ENCODE measurements at regions not wholly inside any gene's neighbourhood (a gene's known extent, or its start where the extent isn't known, plus 50 kb on each side); places are given as distances from the start of the nearest gene placed in this dataset.
"Not testable (repeated sequence)": the region's sequence is repeated elsewhere in the genome, so short reads cannot be mapped to it uniquely, and the experiment has no call there.

DNA sequence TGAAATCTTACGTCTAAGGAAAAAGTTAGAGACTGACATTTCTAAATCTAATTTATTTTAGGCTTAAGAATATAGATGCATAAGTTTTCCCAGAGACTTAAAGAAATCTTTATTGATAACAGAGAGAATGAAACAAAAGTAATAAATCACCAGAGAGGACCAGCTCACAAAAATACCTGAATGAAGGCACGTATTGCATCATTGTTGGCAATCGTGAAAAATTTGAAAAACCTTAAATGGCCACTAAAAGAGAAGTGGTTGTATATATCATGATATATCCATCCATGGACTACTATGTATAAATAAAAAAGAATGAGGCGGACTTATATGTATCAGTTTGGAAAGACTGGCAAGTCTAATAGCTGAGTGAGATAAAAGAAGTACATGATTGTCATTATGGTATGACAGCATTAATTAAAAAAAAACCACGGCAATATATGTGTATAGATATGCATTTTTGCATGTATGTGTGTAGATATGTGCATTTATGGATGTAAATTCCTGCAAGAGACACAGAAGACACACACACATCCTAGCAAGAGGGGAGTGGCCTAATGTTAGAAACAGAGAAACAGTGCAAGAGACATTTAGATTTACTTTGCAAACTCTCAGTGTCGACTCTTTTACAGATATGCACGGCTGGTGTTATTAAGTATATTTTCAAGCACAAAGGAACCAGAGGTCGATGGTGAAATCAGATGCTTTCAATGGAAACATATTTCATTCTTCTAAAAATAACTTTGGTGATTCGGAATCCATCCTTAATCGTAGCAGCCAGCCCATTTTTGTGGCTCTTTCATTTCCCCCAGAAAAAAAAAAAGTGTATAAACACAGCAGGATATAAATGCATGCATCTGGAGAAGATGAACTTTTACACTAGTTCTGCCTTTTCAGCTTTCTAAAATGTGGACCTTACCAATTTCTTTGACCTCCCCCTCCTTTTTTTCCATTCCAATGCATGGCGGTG is 156.1 kb upstream of the SALL4 start:
- no peak for DNase-seq (ENCODE audit: low read depth)

GRCh38 chr20:51955756-51956155 is 153.4 kb upstream of the SALL4 start:
- DNase-seq (ENCODE audit: low read depth) = no peak

DNA sequence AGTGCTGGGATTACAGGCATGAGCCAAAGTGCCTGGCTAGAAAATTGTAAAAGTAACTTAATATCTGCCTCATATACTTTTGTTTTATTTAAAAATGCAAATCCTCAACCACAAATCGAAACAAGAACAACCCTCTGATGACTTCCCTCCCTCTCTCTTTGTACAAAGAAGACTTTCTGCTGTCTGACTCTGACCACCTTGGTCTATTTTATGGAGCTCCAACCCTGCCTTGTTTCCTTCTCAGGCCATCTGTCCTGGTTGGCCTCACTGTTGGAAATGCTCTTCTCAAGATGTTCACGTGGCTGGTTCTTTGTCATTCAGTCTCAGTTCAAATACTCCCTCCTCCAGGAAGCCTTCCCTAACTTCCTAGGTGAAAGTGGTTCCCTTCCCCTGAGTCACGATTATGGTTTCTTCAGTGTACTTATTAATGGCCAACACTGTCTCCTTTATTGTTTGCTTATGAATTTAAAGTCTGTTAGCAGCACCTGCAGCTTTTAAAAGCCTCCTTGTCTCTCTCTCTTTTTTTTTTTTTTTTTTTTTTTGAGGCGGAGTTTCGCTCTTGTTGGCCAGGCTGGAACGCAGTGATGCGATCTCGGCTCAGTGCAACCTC is 151.5 kb upstream of the SALL4 start:
- no peak for DNase-seq (ENCODE audit: low read depth)

DNA sequence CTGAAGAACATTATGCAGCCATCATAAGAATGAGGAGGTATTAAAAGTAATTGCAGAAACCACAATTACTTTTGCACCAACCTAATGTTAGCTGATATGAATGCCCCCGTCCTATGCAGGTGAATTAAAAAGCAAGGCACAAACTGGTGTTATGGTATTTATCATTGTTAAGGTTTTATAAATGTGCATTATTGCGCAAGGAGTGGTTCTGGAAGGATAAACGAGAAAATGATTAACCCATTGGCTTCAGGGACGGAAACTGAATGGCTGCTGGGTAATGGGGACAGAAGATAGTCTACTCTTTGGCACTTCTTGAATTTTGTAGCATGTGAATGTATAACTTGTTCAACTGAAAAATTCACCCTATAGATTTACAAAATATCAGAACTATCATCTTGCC is 148.6 kb upstream of the SALL4 start:
- no peak for DNase-seq (ENCODE audit: low read depth)

DNA sequence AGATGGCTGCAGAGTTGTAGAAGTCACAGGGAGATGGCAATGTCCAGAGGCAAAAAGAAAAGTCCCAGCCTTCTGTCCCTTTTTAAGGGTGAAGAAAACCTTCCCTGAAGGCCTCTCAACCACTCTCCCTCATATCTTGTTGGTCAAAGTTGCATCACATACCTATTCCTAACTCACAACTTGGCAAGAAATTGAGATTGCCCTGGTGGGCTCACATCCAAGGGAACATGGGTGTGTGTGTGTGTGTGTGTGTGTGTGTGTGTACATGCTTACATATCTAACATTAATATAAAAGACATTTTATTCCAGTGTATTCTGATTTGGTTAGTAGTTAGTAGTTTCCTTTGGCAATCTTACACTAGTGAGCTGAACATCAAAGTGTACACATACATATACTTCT is 144.3 kb upstream of the SALL4 start:
- no peak for DNase-seq (ENCODE audit: low read depth)

- DNase-seq (ENCODE audit: low read depth) = no peak
Observed at GRCh38 chr20:51945881-51946280, 143.6 kb upstream of the SALL4 start.

DNA sequence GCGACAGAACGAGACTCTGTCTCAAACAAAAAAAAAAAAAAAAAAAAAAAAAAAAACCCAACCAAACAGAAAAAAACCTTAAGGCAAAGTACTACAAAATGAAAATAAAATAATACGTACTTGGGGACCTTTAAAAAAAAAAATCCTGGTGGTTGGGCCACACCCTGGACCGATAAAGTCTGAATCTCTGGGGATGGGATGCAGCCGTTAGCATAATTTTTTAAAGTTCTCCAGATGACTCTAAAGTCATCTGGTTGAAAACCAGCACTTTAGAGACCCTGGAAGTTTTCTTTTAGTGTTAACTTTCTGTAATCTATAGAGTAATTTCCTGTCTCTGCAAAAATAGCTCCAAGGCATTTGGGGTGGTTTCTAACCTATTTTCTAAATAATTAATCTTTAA is 142.9 kb upstream of the SALL4 start:
- DNase-seq (ENCODE audit: low read depth) = no peak

DNA sequence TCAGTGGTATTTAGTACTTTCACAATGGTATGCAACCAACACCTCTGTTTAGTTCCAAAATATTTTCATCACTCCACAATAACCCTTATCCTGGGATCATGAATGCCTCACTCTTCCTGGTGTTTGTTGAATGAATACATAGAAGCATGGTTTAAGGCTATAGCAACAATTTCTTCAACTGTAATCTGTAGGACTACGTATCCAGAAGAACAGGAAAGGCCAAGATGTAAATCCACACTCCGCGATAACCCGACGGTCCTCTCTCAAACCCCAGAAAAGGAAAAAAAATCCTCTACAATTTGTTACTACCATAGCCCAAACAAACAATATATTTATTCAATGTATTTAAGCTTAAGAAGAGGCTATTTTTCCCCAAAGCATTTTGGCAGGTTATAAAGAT is 141.4 kb upstream of the SALL4 start:
- DNase-seq (ENCODE audit: low read depth) = no peak

DNA sequence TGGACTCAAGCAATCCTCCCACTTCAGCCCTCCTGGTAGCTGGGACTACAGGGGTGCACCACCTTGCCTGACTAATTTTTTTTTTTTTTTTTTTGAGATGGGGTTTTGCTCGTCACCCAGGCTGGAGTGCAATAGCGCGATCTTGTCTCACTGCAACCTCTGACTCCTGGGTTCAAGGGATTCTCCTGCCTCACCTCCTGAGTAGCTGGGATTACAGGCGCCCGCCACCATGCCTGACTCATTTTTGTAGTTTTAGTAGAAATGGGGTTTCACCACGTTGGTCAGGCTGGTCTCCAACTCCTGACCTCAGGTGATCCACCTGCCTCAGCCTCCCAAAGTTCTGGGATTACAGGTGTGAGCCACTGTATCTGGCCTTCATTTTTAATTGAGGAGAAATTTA is 141.0 kb upstream of the SALL4 start:
- not testable (repeated sequence) for DNase-seq (ENCODE audit: low read depth)

DNA sequence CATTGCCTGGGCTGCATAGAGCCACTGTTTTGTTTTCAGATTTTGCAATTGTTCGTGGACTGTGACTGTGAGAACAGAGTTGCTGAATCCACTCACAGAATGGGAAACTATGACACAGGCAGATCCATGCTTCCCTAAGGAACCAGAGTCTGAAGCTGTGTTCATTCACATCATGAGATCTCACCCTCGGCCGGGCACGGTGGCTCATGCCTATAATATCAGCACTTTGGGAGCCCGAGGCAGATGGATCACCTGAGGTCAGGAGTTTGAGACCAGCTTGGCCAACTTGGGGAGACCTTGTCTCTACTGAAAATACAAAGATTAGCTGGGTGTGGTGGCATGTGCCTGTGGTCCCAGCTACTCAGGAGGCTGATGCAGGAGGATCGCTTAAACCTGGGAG is 139.2 kb upstream of the SALL4 start:
- no peak for DNase-seq (ENCODE audit: low read depth)

DNA sequence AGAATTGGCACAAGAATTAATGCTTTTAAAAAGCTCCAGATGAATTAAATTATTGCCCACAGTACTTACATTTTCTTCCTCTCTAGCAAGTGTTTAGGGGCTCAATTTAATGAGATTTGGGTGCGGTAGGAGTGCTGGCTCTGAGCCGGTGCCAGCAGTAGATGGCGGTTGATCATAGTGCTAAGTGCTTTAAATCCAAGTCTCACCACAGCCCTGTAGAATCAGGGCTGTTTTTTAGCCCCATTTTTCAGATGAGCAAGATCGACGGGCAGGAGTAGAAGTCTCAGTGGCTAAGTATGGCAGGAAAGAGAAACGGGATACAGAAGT is 136.9 kb upstream of the SALL4 start:
- DNase-seq (ENCODE audit: low read depth) = no peak

DNA sequence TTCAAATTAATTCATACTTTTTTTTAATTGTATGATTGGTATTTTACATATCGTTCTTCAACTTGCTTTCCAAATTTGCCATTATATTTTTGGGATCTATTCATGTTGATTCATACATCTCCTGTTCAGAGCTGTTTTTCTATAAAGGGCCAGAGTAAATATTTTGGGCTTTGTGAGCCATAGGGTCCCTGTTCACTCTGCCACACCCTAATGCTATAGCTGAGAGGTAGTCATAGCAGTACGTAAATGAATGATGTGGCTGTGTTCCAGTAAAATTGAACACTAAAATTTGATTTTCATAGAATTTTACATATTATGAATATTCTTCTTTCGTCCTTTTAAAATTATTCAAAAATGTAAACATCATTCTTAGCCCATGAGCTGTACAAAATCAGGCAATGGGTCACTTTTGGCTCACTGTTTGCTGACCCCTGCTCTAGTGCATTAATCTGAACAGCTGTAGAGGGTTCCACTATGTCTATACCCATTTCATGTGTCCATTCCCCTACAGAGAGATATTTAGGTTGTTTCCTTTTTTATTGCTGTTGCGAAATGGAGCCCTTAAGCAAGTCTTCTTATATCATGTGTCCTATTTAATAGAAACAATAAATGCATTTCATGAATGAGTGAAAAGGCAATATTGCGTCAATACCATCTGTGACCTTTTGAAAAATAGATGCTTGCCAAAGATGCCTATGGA is 136.4 kb upstream of the SALL4 start:
- DNase-seq (ENCODE audit: low read depth) = no peak

DNA sequence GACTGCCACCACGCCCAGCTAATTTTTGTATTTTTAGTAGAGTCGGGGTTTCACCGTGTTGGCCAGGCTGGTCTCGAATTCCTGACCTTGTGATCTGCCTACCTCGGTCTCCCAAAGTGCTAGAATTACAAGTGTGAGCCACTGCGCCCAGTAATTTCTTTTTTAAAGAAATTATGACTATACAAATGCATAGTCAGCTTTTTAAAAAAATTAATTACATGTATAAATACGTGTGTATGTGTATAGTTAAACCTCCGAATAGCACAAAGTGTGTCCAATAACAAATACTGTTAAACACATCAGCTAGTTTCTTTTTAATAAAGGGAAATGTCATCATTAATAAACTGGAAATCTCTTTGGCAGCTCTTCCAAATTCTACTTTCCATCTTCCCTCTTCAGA is 135.5 kb upstream of the SALL4 start:
- DNase-seq (ENCODE audit: low read depth) = no peak

GRCh38 chr20:51936377-51936776 is 134.1 kb upstream of the SALL4 start:
- no peak for DNase-seq (ENCODE audit: low read depth)

DNA sequence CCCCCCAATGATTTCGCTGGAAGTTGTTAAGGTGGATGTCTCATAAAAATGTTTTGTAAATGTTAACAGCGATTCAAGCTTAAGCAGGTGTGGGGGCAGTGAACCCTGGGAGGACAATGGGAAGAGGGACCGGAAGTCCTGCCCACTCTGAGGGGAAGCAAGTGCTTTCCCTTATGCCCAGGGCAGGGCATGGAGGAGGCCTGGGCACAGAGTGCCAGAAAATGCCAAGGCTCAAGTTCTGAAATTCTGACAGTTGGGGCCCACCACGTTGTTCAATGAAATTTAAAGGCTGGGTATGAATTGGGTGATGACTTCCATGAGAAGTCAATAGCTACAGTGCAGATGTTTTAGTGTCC is 132.7 kb upstream of the SALL4 start:
- no peak for DNase-seq (ENCODE audit: low read depth)

DNA sequence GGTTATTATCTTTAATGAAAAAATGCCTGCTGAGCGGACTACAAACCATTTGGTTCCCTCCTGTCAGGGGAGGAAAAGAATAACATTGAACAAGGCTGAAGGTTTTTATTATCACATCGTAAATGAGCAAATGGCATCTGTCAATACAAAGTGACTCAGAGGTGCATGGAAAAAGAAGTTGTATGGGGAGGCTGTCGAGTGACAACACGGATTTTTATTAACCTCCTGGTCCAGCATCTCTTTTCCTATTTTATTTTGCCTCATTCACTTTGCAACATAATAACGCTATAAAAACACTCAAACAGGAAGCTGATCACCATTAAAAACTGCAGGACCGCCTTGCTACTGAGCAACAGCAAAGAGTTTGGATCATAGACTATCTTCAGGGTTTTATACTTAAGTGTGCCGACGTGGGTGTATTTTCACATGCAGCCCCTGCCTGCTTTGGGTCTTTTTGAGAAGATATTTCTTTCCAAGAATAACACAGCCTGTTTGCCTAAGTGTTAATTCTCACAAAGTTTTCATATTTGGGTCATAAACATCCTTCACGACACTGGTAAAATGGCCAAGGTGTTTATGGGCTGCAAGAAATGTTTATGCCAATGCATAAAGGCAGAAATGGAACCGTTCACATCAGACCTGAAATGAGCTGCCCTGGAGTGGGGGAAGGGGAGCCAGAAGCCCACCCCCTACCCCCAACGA is 132.1 kb upstream of the SALL4 start:
- no peak for DNase-seq (ENCODE audit: low read depth)

DNA sequence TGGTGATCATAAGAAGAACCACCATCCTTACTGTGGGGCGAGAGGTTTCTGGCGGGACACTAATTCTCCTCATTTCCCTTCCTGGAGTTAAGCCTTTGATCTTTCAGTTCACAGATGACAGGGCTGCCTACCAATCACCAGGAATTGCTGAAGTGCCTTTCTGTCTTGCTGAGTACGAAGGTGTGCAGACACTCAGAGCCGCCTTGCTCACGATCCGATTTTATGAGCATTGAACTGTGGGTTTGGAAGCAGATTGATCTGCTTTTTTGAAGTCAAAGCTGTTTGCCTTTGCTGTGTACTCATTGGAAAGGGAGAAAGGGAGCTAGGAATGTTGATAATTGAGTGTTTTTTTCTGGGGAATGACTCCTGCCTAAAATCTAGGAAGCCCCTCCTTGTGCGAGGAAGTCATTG is 129.1 kb upstream of the SALL4 start:
- no peak for DNase-seq (ENCODE audit: low read depth)

GRCh38 chr20:51930775-51931174 is 128.5 kb upstream of the SALL4 start:
- DNase-seq (ENCODE audit: low read depth) = peak; percentile 5

- no peak for DNase-seq (ENCODE audit: low read depth)
Observed at GRCh38 chr20:51928931-51929330, 126.6 kb upstream of the SALL4 start.

- not testable (repeated sequence) for DNase-seq (ENCODE audit: low read depth)
Observed at GRCh38 chr20:51927970-51928369, 125.6 kb upstream of the SALL4 start.

- no peak for DNase-seq (ENCODE audit: low read depth)
Observed at GRCh38 chr20:51926670-51927305, 124.5 kb upstream of the SALL4 start.

DNA sequence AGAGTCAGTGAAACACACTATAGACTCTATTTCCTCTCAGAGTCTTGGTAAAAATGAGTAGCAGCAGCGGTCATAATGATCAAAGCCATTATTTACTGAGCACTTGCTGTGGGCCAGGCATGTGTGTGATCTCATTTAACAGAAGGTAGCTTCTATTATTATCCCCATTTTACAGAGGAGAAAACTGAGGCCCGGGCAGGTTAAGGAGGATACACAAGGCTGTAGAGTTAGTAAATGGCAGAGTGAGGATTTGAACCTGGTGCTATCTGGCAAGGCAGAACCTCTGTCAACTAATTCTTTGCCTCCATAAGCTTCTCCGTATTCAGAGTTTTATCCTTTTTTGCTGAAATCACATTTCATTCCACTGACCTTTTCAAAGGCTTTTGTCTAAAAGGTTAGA is 122.2 kb upstream of the SALL4 start:
- DNase-seq (ENCODE audit: low read depth) = no peak

Data from GM04503 (cell line).